SW480 (cell line): ENCODE measurements at regions not wholly inside any gene's neighbourhood (a gene's known extent, or its start where the extent isn't known, plus 50 kb on each side); places are given as distances from the start of the nearest gene placed in this dataset.
"Not testable (repeated sequence)": the region's sequence is repeated elsewhere in the genome, so short reads cannot be mapped to it uniquely, and the experiment has no call there.

Experiments
- DNase-seq: peaks from one replicate; pipeline ENCODE4 v3.0.0-alpha.2; 2016; ENCODE audit warnings: low spot score

DNA sequence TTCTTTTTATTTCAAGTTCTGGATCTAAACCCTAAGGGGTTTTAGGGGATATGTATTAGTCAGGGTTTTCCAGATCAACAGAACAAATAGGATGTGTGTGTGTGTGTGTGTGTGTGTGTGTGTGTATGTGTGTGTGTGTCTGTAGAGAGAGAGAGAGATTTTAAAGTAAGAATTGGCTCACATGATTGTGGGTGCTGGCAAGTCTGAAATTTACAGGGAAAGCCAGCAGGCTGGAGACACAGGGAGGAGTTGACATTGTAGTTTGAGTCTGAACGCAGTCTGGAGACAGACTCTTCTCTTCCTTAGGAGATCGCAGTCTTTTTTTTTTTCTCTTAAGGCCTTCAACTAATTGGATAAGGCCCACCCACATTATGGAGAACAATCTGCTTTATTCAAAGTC lies 428.8 kb upstream of the TBL1XR1 start:
- DNase-seq, result no peak

- DNase-seq, result not testable (repeated sequence)
These were observed 430.9 kb upstream of the TBL1XR1 start for GRCh38 chr3:177628095-177628719.

GRCh38 chr3:177629276-177629675 lies 432.0 kb upstream of the TBL1XR1 start:
- DNase-seq, result no peak

DNA sequence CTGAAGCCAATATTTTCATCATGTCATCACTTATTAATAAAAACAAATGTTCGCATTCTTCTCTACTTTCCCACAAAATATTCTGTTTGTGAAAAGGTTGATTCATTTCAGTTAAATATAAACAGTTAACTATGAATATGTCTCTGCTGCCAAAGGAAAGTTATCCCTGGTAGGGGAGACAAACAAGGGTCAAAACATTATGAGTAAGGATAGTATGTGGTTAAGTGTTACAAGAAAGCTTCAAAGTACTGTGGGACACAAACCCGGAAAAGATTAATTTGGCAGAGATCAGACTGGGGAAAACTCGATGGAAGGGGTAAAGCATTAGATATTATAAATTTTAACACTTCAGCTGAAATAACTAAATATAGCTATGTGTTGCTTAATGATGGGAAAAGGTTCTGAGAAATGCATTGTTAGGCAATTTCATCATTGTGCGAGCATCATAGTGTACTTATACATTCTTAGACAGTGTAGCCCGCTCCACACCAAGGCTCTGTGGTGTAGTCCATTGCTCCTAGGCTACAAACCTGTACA lies 436.5 kb upstream of the TBL1XR1 start:
- no peak for DNase-seq

DNA sequence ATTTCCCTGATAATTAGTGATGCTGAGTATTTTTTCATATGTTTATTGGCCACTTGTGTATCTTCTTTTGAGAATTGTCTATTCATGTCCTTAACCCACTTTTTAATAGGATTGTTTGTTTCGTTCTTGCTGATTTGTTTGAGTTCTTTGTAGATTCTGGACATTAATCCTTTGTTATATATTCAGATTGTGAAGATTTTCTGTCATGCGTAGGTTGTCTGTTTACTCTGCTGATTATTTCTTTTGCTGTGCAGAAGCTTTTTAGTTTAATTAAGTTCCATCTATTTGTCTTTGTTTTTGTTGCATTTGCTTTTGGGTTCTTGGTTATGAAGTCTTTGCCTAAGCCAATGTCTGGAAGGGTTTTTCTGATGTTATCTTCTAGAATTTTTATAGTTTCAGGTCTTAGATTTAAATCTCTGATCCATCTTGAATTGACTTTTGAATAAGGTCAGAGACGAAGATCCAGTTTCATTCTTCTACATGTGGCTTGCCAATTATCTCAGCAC lies 438.4 kb upstream of the TBL1XR1 start:
- DNase-seq, result not testable (repeated sequence)

- DNase-seq, result no peak
These were observed 443.2 kb upstream of the TBL1XR1 start for GRCh38 chr3:177640319-177640965.

DNA sequence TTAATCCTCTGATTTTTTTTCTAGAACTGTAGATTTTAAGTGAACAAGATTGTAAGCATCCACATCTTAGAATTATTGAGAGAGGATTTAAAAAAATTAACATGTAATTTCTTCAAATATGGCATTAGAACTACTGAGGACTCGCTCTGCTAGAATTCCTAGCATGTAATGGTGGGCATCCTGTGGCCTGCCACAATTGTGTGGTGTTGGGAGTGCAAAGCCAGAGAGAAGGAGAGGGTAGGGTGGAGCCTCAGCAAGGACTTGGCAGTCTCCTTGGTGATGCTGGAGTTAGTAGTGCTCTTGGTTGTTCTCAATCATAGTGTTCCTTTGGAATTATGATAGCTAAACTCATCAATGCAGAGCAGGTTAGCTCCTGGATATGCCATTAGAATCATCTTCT lies 443.9 kb upstream of the TBL1XR1 start:
- no peak for DNase-seq

DNA sequence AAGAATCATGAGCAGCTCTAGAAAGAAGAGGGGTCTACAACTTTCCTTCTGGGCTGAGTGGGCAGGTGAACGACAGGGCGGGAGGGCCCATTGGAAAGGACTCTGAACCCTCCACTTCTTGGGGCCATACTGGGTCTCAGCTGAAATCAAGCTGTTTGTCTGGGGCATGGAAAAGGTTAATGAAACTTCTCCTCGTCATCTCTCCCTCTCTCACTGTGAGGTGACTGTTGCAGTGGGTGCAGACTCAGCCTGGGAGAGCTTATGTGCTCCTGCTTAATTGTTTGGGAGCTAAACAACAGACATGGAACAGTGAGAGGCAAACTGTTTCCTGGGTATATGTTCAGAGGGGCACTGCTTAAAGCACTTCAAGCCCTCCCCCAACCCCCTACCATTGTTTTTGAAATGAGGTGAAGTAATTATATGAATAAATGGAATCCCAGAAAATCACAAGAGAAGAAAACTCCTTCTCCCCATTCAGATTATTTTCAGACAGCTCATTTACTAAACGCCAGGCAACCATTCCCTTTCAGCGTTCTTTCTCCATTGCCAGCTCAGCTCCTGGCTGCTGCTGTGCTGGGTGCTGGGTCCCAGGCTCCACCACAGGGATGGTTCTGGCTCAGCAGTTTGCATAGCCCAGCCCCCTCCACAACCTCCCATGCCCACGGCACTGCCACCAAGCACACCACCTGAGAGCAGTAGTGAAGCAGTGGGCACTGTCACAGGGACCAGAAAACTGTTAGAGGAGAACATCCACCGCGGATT lies 444.9 kb upstream of the TBL1XR1 start:
- DNase-seq, result no peak

DNA sequence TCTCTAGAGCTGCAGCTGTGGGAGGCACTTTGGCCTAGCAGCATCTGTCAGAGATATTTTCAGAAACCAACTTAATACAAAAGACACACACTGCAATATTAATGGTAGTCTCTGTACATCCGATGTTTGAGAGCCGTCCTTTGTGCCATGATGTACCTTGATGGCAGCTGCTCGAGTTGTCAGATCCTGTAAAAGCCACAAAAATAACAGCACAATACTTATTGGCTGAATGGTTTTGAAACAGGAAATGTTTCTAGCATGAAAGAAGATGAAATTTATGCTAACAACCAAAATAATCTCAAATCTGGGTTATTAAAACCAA lies 445.5 kb upstream of the TBL1XR1 start:
- no peak for DNase-seq

GRCh38 chr3:177646749-177647148 lies 449.5 kb upstream of the TBL1XR1 start:
- no peak for DNase-seq

DNA sequence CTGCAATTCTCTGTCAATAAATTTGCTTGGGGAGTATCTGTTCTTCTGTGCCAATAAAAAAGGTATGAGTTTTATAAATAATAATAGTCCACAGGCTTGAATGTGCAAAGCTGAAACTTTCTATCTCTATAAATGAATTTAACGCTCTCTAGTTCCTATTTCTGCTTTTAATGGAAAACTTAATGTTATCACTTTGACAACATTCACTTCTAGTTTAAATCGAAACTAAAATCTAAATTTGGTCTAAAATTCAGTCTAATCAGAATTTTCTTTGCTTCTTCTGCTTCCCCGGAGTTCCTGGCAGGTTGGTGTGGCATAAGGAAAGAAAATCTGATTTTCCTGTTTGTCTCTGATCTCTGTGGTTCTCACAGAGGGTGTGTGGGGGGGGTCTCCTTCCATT lies 450.1 kb upstream of the TBL1XR1 start:
- DNase-seq, result no peak

GRCh38 chr3:177647876-177648275 lies 450.6 kb upstream of the TBL1XR1 start:
- DNase-seq, result no peak

GRCh38 chr3:177652556-177653291 lies 455.4 kb upstream of the TBL1XR1 start:
- DNase-seq, result no peak

DNA sequence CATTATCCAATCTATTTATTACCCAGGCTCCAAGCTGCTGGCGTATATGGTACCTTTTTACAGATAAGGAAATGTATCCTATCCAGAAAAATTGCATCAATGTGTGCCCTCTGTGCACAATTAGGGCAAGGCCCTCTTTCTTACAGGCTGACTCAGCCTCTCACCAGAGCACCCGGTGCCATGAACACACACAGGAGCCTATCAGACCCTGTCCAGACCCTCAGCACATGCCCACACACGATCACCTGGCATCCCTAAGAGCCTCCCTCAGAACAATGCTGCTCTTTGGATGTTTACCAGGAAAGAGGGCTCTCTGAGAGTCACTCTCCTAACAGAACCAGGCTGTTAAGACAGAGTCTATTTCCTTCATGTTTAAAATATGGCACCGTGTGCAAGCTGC lies 460.0 kb upstream of the TBL1XR1 start:
- DNase-seq, result no peak

GRCh38 chr3:177658354-177658753 lies 461.1 kb upstream of the TBL1XR1 start:
- no peak for DNase-seq

DNA sequence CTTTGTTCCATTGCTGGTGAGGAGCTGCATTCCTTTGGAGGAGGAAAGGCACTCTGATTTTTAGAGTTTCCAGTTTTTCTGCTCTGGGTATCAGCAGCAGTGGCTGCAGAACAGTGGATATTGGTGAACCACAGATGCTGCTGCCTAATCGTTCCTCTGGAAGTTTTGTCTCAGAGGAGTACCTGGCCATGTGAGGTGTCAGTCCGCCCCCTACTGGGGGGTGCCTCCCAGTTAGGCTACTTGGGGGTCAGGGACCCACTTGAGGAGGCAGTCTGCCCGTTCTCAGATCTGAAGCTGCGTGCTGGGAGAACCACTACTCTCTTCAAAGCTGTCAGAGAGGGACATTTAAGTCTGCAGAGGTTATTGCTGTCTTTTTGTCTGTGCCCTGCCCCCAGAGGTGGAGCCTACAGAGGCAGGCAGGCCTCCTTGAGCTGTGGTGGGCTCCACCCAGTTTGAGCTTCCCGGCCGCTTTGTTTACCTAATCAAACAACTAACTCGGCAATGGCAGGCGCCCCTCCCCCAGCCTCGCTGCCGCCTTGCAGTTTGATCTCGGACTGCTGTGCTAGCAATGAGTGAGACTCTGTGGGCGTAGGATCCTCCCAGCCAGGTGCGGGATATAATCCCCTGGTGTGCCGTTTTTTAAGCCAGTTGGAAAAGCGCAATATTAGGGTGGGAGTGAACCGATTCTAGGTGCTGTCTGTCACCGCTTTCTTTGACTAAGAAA lies 467.3 kb upstream of the TBL1XR1 start:
- not testable (repeated sequence) for DNase-seq

GRCh38 chr3:177665122-177665808 lies 468.0 kb upstream of the TBL1XR1 start:
- DNase-seq, result no peak

GRCh38 chr3:177672252-177672911 lies 475.1 kb upstream of the TBL1XR1 start:
- DNase-seq, result no peak

DNA sequence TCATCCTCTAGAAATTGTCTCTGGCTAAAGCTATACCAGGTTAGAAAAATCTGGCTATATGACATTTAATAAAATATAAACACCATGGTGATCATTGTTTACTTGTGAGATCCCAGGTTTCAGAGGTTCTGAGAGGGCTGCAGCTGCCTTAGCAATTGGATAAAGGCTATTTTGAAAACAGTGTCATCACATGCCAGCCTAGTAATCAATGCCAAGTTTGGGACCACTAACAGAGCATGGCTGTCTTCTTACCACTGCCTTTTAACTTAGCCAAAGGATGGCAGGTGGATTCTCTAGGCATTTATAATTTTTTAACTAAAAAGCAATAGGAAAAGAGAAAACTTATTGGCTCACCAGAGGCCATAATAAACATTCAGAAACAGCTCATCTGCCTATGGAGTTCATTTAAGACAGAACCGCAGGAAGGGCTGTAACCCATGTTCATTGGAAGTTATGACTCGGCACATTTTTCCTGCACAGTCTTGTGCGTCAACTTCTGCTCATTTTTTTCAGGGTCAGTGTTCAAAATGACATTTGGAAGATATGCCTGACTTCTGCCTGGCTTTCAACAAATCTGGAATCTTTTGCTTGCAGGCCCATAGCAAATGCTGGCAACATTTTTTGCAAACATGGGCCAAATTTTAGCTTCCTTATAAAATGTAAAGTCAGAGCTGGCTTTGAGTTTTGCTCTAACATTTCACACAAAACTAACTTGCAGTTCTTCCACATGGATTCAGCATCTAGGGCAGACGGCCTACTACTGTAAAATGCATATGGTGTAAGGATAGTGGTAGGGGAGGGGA lies 476.0 kb upstream of the TBL1XR1 start:
- no peak for DNase-seq

GRCh38 chr3:177674186-177674585 lies 476.9 kb upstream of the TBL1XR1 start:
- no peak for DNase-seq
